DMS 273 (cell line): ENCODE measurements at regions not wholly inside any gene's neighbourhood (a gene's known extent, or its start where the extent isn't known, plus 50 kb on each side); places are given as distances from the start of the nearest gene placed in this dataset.
A peak's percentile ranks its signal among the peaks of the same experiment; 100 is the strongest.

ENCODE experiments used
- DNase-seq: peaks from one replicate; lab custom pipeline; 2025; ENCODE audit not compliant: unreplicated experiment; lab: John Stamatoyannopoulos, UW

DNA sequence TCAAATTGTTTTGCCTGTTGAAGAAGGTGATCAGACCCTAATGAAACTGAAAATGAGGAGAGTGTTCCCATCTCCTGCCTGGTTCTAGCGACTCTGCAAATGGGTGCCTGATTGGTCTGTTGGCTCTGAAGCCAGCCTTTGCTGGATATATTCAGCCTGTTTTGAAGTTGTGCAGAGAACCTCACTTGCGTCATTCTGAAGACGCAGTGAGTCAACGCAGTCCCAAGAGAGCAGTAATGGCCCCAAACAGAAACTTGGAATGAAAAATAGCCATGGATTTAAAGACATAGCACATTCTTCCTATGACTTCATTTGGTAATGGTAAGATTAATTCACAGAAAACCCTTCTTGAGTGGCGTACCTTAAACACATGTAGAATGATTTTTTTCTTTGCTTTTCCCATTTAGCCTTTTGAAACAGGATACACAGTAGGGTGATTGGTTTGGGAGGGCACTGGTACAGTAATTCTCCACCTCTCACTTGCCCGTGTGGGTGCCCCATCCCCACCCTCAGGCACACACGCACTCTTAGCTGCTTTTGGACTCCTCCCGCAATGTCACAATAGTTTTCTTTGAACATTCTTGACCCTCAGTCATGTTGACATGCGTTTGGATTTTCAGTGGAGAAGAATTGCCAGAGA, 54.1 kb upstream of the ABL1 start:
- peak; percentile 79 for DNase-seq

DNA sequence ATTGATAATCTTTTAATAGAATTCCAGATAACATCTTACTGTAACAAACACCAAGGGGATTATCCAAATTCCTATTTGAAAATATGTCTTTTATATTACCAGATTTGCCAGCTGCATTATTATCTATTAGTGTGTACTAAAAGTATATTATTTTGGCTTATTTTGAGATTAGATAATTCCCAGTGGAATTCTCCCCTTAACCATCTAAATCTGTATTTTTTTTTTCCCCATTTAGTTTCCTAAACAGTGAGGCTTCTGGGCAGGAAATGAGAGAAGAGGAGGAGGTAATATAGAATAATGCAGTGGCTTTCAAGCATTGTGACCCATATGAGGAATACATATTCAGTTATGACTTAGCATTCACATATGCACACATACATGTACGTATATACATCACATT, 53.5 kb upstream of the ABL1 start:
- no peak for DNase-seq

DNA sequence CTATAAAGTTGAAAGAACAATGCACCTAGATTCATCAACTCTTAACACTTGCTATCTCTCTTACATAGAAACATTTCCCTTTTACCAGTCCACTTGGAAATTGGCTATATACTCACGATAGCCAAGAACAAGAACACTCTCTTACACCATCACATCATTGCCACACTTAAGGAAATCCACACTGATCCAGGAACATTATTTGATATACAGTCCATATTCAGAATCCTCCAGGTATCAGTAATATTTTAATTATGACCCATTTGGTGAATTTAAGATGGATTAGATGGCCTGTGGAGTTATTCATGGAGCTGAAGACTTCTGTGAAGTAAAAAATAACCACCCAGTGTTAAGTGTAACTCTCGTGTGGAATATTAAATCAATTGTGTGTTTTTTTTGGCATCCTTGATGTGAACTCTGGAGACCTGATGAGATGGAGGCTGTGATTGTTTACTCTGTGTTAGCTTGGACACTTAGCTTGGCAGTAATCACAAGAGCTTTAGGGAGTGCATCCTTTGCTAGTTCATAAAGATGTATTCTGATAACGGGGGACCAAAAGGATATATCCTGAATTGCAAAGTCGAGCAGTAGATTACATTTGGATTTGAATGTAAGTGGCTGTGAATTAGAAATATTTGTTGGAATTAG, 52.0 kb upstream of the ABL1 start:
- no peak for DNase-seq

DNA sequence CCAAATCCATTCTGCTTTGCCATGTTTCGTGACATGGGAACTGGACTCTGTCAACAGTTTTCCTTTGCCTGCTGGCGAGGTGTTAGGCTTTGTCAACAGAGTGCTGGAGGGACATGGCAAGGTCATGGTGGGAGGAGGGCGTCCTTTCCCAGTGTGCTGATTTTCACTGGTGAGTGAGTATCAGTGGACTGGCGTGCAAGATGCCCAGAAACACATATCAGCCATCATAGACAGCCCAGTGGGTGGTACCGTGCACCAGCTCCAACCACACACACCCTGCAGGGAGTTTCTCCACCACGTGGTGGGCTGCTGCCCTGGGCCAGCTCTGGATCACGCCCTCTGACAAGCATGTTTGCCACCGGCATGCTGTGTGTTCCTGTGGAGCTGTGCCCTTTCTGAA, 50.0 kb upstream of the ABL1 start:
- DNase-seq = no peak
